Smooth muscle cell (in vitro differentiated cells): ENCODE measurements at regions not wholly inside any gene's neighbourhood (a gene's known extent, or its start where the extent isn't known, plus 50 kb on each side); places are given as distances from the start of the nearest gene placed in this dataset.

Experiments
- DNase-seq: peaks from one replicate; lab custom pipeline; 2025; ENCODE audit not compliant: unreplicated experiment; lab: John Stamatoyannopoulos, UW
- H2AFZ ChIP-seq: fragments of 200-600 bp; sonication (generic); 2 replicates; pipeline ENCODE4 v1.6.0; 2016; ENCODE audit warnings: antibody characterized with exemption, low read depth, mild to moderate bottlenecking
- H3F3A ChIP-seq: fragments of 200-600 bp; sonication (generic); 2 replicates; pipeline ENCODE4 v1.6.0; 2017; ENCODE audit warnings: antibody characterized with exemption, low read depth
- H3K27ac ChIP-seq: fragments of 200-600 bp; sonication (generic); 2 replicates; pipeline ENCODE4 v1.5.1; 2016; ENCODE audit warnings: low read depth, mild to moderate bottlenecking
- H3K27me3 ChIP-seq: fragments of 200-600 bp; sonication (generic); 2 replicates; pipeline ENCODE4 v1.6.1; 2016; ENCODE audit warnings: low read depth, mild to moderate bottlenecking
- H3K36me3 ChIP-seq: fragments of 200-600 bp; sonication (generic); 2 replicates; pipeline ENCODE4 v1.5.1; 2016; ENCODE audit warnings: low read depth
- H3K4me1 ChIP-seq: fragments of 200-600 bp; sonication (generic); 2 replicates; pipeline ENCODE4 v1.5.1; 2016; ENCODE audit warnings: low read depth
- H3K4me2 ChIP-seq: fragments of 200-600 bp; sonication (generic); 2 replicates; pipeline ENCODE4 v1.6.0; 2016; ENCODE audit warnings: mild to moderate bottlenecking
- H3K4me3 ChIP-seq: fragments of 200-600 bp; sonication (generic); 2 replicates; pipeline ENCODE4 v1.5.1; 2016; ENCODE audit warnings: mild to moderate bottlenecking
- H3K79me2 ChIP-seq: fragments of 200-600 bp; sonication (generic); 2 replicates; pipeline ENCODE4 v1.6.0; 2016; ENCODE audit warnings: low read depth, mild to moderate bottlenecking
- H3K9ac ChIP-seq: fragments of 200-600 bp; sonication (generic); 2 replicates; pipeline ENCODE4 v1.6.0; 2016; ENCODE audit warnings: low read depth
- H3K9me3 ChIP-seq: fragments of 200-600 bp; sonication (generic); replicated peaks from 2 replicates; pipeline ENCODE4 v1.5.1; 2016; ENCODE audit warnings: low read depth
- H4K20me1 ChIP-seq: fragments of 200-600 bp; sonication (generic); 2 replicates; pipeline ENCODE4 v1.6.0; 2016; ENCODE audit warnings: low read depth
- CTCF ChIP-seq: fragments of 200-600 bp; sonication (generic); IDR thresholded peaks from 2 replicates; pipeline ENCODE4 v1.5.1; 2017; ENCODE audit warnings: borderline replicate concordance, mild to moderate bottlenecking, antibody characterized with exemption; ENCODE audit not compliant: insufficient read depth, poor library complexity, severe bottlenecking
- WGBS: methylation state at CpG from one replicate; pipeline ENCODE4 v1.1.7; 2016; ENCODE audit warnings: low lambda C conversion rate; 5-methylcytosine and 5-hydroxymethylcytosine counted together

GRCh38 chr9:80086822-80087345 lies 515.1 kb downstream of the TLE4 start:
- H3F3A ChIP-seq, result no peaks in the 10 kb centered on the region
- no peaks in the 10 kb centered on the region for H3K27me3 ChIP-seq
- no peak overlapping the region for H3K4me2 ChIP-seq
- TF ChIP-seq CTCF, result no peak
- no peak overlapping the region for H3K27ac ChIP-seq
- no peaks in the 10 kb centered on the region for H3K4me1 ChIP-seq
- no peak overlapping the region for H3K4me3 ChIP-seq
- H3K9ac ChIP-seq, result no peak overlapping the region
- H2AFZ ChIP-seq, result no peak overlapping the region
- H3K79me2 ChIP-seq, result no peaks in the 10 kb centered on the region
- H3K9me3 ChIP-seq, result no peaks in the 10 kb centered on the region
- H3K36me3 ChIP-seq, result no peaks in the 10 kb centered on the region
- DNase-seq, result no peak
- 100% methylated on average over 2 of the region's 2 CpGs for WGBS
- H4K20me1 ChIP-seq, result no peaks in the 10 kb centered on the region

GRCh38 chr9:80086386-80086785 lies 514.6 kb downstream of the TLE4 start:
- Histone ChIP-seq H3K79me2 (no peaks in the 10 kb centered on the region), H2AFZ (no peak overlapping the region), H3K27ac (no peak overlapping the region), H3K9me3 (no peaks in the 10 kb centered on the region), H3F3A (no peaks in the 10 kb centered on the region), H3K4me2 (no peak overlapping the region), H4K20me1 (no peaks in the 10 kb centered on the region), H3K9ac (no peak overlapping the region), H3K4me3 (no peak overlapping the region), H3K36me3 (no peaks in the 10 kb centered on the region), H3K4me1 (no peaks in the 10 kb centered on the region), H3K27me3 (no peaks in the 10 kb centered on the region)
- no peak for DNase-seq
- TF ChIP-seq CTCF, result no peak
- 77% methylated on average over 4 of the region's 4 CpGs for WGBS

GRCh38 chr9:80085668-80086067 lies 513.9 kb downstream of the TLE4 start:
- H3K9ac ChIP-seq, result no peak overlapping the region
- no peaks in the 10 kb centered on the region for H3K27me3 ChIP-seq
- no peak overlapping the region for H3K27ac ChIP-seq
- no peaks in the 10 kb centered on the region for H3K4me1 ChIP-seq
- H2AFZ ChIP-seq, result no peak overlapping the region
- H3K79me2 ChIP-seq, result no peaks in the 10 kb centered on the region
- H3K4me3 ChIP-seq, result no peak overlapping the region
- H3K9me3 ChIP-seq, result no peaks in the 10 kb centered on the region
- DNase-seq, result no peak
- no peaks in the 10 kb centered on the region for H3F3A ChIP-seq
- no peak for TF ChIP-seq CTCF
- no peaks in the 10 kb centered on the region for H3K36me3 ChIP-seq
- H4K20me1 ChIP-seq, result no peaks in the 10 kb centered on the region
- H3K4me2 ChIP-seq, result no peak overlapping the region
- 88% methylated on average over 1 of the region's 1 CpG for WGBS

- 95% methylated on average over 2 of the region's 2 CpGs for WGBS
- H4K20me1 ChIP-seq, result no peaks in the 10 kb centered on the region
Observed at GRCh38 chr9:80082213-80082612, 510.4 kb downstream of the TLE4 start.

More at GRCh38 chr9:80082213-80082612, 510.4 kb downstream of the TLE4 start:
- no peak overlapping the region for H2AFZ ChIP-seq
- H3K27me3 ChIP-seq, result no peaks in the 10 kb centered on the region
- H3F3A ChIP-seq, result no peaks in the 10 kb centered on the region
- H3K9me3 ChIP-seq, result no peaks in the 10 kb centered on the region
- no peak for TF ChIP-seq CTCF
- H3K36me3 ChIP-seq, result no peaks in the 10 kb centered on the region
- no peak overlapping the region for H3K27ac ChIP-seq
- H3K4me2 ChIP-seq, result no peak overlapping the region
- H3K4me1 ChIP-seq, result no peaks in the 10 kb centered on the region
- no peak overlapping the region for H3K9ac ChIP-seq
- DNase-seq, result no peak
- no peaks in the 10 kb centered on the region for H3K79me2 ChIP-seq
- no peak overlapping the region for H3K4me3 ChIP-seq
